GM19043 (cell line): ENCODE measurements at regions not wholly inside any gene's neighbourhood (a gene's known extent, or its start where the extent isn't known, plus 50 kb on each side); places are given as distances from the start of the nearest gene placed in this dataset.

Experiments
- ATAC-seq: cut with Tn5 transposase; IDR thresholded peaks from one replicate; pipeline ENCODE4 v1.9.1; 2021; ENCODE audit warnings: low read depth; ENCODE audit not compliant: unreplicated experiment

- ATAC-seq: no peak
Observed at GRCh38 chr2:122445003-122445402, 689.6 kb downstream of the TSN start.

- no peak for ATAC-seq
Observed at GRCh38 chr2:122446761-122447160, 691.3 kb downstream of the TSN start.

GRCh38 chr2:122447237-122447636 is 691.8 kb downstream of the TSN start:
- ATAC-seq: no peak

DNA sequence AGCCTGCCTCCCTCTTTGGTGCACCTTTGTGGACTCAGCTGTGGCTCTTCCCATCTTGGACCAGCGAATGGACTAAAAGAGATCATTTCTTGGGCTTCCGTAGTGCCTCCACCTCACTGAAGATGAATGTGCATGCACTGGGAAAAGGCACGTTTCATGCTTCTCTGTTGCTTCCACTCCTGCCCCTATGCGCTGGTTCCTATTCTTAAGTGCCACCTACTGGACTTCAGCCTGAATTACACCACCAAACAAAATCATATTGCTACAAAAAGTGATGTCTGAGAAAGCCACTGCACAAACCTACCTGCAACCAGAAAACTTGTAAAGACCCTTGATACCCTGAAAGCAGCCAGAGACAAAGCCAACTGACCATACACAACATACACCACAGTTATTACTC is 695.6 kb downstream of the TSN start:
- no peak for ATAC-seq

DNA sequence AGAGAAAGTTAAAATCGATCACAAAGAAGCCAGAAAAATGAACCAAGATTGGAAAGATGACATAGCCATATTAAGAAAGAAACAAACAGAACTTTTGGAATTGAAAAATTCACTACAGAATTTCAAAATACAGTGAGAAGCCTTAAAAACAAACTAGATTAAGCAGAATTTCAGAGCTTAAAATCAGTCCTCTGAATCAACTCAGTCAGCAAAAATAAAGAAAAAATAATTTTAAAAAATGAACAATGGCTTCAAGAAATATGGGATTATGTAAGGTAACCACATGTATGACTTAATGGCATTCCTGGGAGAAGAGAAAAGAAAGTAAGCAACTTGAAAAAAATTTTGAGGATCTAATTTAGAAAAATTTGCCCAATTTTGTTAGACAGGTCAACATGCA is 696.2 kb downstream of the TSN start:
- no peak for ATAC-seq

- no peak for ATAC-seq
Observed at GRCh38 chr2:122469147-122469546, 713.7 kb downstream of the TSN start.

DNA sequence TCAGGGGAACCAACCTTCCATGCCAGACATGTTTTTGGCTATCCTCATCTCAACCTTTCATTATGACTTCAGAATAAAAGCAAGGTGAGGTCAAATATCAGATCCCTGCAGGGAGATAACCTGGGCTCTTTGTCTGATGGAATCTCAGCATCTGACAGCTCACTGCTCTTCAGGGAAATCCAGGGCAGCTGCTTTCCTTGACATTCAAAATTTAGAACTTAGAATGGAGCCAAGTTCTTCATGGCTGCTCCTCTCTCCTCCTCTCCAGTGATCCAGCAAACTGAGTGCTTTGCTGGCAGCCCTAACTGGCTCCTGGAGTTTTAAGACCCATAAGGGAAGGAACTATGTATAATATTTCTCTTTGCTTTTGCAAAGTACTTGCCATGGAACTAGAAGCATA is 716.3 kb downstream of the TSN start:
- no peak for ATAC-seq

GRCh38 chr2:122478117-122478516 is 722.7 kb downstream of the TSN start:
- ATAC-seq: no peak

DNA sequence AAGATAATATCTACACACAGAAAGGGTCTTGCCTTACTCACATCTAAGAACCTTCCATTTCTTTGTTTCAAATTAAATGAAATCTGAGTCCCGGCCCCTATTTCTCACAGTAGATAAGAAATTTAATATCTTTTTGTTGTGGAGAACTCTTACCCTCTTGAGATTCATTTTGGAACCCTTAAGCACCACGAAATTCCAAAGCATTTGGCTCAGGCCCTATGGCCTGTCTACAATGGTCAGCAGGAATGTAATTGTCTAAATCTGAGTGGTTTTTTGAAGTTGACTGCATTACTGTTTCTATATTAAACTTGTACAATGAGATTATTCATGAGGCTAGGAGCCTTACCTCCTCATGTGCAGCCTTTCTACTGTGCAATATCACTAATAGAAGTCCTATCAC is 723.3 kb downstream of the TSN start:
- no peak for ATAC-seq

- no peak for ATAC-seq
Observed at GRCh38 chr2:122480501-122481243, 725.2 kb downstream of the TSN start.

DNA sequence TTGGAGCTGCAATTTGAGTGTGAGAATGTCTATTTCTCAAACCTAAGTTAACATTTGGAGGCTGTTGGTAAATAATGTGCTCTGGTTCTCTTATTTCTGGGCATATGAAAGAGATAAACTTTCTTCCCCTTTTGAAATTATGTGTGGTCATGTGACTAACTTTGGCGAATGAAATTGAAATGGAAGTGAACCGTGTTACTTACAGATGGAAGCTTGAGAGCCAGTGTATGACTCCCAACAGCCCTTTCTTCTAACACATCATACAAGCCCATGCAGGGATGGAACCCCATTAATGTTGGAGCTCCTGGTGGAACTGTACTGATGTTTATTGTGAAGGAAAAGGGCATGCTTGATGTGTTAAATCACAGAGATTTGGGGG is 725.8 kb downstream of the TSN start:
- ATAC-seq: no peak

DNA sequence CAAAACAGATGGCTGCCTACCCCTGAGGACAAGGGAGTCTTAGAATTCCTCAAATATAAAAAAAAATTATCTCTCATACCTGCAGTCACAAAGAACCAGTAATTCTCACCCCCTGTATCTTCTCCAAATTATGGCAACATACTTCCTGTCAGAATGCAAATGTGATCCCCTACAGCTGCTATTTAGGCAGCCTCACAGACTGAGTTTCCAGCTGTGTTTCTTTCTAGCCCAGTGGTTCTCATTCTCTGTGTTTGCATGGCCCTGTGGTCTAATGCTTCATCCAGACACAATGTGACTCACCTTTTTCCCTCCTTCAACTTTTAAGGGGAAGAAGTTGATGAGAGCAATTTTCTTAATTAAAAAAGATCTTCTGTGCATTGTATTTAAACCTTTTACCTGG is 726.3 kb downstream of the TSN start:
- ATAC-seq: no peak

- ATAC-seq: no peak
Observed at GRCh38 chr2:122486086-122486485, 730.6 kb downstream of the TSN start.

DNA sequence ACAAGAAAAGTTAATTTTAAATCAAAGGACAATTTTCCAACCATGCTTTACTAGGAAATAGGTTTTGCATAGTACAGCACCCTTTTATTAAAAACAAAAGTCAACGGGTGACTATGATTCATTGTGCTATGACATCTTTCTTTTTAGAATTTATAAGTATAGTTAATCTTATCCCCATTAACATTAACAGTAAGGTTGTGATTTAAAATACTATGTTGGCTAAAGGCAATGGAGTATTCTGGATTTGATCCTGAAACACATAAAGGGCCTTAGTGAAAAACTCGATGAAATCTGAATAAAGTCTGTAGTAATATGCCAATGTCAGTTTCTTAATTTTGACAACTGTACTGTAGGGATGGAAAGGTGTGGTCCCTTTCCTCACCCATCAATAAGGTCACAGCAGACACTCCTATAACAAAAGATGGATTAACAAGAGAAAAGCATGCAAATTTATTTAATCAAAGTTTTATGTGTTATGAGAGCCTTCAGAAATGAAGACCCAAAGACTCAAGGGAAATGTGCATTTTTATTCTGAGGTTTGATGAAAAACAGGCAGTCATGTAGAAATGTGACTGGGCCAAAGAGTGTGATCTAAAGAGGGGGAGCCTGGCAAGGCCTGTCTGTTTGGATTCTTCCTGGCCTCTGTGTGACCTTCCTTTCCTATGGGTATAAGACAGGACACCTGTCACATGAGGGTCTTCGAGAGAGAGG is 731.4 kb downstream of the TSN start:
- no peak for ATAC-seq

DNA sequence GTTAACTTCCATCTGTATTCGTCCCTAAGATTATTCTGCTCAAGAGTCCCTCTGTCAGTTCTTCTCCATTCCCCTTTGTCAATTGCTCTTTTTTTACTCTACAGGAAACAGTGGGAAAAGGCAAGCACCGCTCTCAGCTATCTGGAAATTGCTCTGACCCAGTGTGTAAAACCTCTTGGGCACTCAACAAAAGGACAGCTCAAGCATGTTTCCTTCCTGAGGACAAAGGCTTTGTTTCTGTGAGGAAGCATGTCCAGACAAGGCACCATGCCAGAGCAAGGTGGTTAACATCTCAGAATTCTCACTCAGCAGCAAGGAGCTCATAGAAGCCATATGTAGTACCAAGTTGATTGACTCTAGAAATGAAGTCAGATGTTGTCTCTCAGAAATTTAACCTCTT is 735.6 kb downstream of the TSN start:
- no peak for ATAC-seq

GRCh38 chr2:122500316-122501105 is 745.1 kb downstream of the TSN start:
- no peak for ATAC-seq

- no peak for ATAC-seq
Observed at GRCh38 chr2:122506620-122507019, 751.2 kb downstream of the TSN start.

DNA sequence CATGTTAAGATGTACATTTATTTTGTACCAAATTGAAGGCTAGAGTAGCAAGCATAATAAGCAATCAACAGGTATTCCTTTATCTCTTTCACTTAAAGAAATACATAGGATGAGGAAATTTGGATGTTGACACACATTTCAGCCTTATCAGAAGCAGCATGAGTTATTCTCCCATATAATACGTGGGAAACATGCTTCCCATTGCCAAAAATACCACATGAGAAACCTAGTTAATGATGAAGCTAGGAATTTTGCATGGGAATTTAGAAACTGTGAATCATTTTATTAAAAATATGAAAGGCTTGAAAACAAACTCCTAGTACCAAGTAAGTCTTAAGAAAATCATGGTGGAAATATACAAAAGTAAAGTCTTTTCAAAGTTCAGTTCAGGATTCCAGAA is 751.8 kb downstream of the TSN start:
- no peak for ATAC-seq

GRCh38 chr2:122512091-122512490 is 756.6 kb downstream of the TSN start:
- no peak for ATAC-seq

- no peak for ATAC-seq
Observed at GRCh38 chr2:122514451-122514996, 759.1 kb downstream of the TSN start.

- no peak for ATAC-seq
Observed at GRCh38 chr2:122515731-122516290, 760.4 kb downstream of the TSN start.
